HCT116 (cell line): ENCODE measurements at regions not wholly inside any gene's neighbourhood (a gene's known extent, or its start where the extent isn't known, plus 50 kb on each side); places are given as distances from the start of the nearest gene placed in this dataset.
"Not testable (repeated sequence)": the region's sequence is repeated elsewhere in the genome, so short reads cannot be mapped to it uniquely, and the experiment has no call there.

ENCODE experiments used
- CTCF ChIP-seq, 3 experiments: fragments of 200-600 bp in 1 of 3; sonication (generic) in 1 of 3; IDR thresholded peaks in 2 of 3; conservative IDR thresholded peaks in 1 of 3; 2 replicates each; pipeline ENCODE4 v1.5.1; 2012 to 2017; ENCODE audit warnings: low read depth in 2 of 3, low read length in 2 of 3, antibody characterized with exemption in 1 of 3, borderline replicate concordance in 1 of 3, control low read depth in 1 of 3, mild to moderate bottlenecking in 1 of 3, mixed read lengths in 1 of 3, mixed run types in 1 of 3, moderate library complexity in 1 of 3; ENCODE audit not compliant: insufficient read depth in 1 of 3
- EGR1 ChIP-seq: IDR thresholded peaks from 2 replicates; pipeline ENCODE4 v1.6.1; 2012; ENCODE audit warnings: low read depth
- EZH2phosphoT487 ChIP-seq: fragments of 200-600 bp; IDR thresholded peaks from 2 replicates; pipeline ENCODE4 v1.6.1; 2018; ENCODE audit warnings: antibody characterized with exemption, borderline replicate concordance
- POLR2A ChIP-seq: IDR thresholded peaks from 2 replicates; pipeline ENCODE4 v1.7.0; 2011; ENCODE audit warnings: borderline replicate concordance; ENCODE audit not compliant: insufficient read depth, insufficient read length; ENCODE audit errors: extremely low read depth

DNA sequence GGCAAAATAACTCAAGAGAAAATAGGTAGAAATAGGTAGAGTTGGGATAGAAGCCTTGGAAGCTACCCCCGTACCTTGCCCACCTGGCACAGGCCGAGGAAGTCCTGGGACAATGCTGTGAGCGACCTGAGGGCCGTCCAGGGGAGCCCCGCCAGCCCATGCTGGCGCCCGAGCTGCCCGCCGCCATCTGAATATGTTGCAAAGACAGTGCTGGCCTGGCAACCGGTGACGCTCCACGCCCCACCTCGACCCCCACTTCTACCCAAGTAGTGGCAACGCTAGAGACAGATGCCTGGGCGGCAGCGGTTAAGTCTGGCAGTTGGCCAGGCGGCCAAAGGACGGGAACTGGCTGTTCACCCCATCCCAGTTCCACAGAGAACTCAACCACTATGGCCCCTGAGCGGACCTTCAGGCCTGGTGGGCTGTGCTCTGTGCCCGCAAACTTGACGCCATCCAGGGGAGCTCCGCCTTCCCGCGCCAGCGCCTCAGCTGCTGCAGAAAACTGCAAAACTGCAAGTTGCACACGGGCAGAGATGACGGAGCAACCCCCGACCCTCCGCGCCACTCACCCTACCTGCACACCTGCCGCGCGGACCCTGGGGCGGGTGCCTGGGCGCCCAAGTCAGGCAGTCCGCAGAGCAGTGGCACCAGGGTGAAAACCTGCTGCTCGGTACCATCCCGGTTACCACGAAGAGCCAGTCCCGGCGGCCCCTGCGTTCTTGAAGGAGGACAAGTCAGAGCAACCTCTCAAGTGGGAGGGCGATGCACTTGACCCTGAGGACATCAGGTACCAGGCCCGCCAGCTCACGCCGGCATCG is 917.0 kb downstream of the FOXD4L5 start:
- TF ChIP-seq CTCF (IDR thresholded peaks at IDR 0.05 in 2 of 3, conservative IDR thresholded peaks at IDR 0.05 in 1 of 3; ENCODE audit: borderline replicate concordance in 1 of 3, insufficient read depth in 1 of 3, low read depth in 2 of 3, low read length in 2 of 3); EGR1; EZH2phosphoT487; POLR2A: not testable (repeated sequence)
